NCI-H774 (cell line): ENCODE measurements at regions not wholly inside any gene's neighbourhood (a gene's known extent, or its start where the extent isn't known, plus 50 kb on each side); places are given as distances from the start of the nearest gene placed in this dataset.
"Not testable (repeated sequence)": the region's sequence is repeated elsewhere in the genome, so short reads cannot be mapped to it uniquely, and the experiment has no call there.

ENCODE experiments used
- DNase-seq: peaks from one replicate; lab custom pipeline; 2025; lab: John Stamatoyannopoulos, UW

DNA sequence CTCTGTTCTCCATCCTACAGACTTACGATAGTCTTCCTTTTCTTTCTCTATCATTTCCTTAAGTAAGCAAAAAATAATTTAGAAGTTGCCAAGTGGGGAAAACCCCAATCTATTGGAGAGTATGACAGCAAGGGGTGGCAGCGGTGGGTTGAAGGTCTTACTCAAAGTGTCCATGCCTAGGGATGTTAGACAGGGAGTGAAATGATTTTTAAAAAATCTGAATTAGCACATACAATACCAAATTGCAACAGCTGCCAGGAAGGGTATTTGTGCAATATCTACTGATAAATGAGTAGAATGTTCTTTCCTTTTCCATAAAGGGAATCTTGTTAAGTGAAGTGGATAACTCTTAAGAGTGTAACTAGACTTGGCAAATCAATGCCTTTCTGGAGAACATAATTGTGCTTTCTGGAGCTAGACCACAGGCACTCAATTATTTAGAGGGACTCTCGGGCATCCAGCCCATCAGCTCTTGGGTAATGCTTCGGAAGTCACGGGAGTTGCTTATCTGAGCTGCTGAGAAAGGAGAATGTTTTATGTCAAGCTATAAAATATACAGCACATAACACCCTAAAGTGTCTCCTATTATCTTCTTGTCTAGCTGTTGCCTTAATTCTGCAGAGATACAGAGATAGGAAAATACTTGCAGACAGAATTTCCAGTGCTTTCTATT, 151.5 kb downstream of the KCNJ2 start:
- no peak for DNase-seq

DNA sequence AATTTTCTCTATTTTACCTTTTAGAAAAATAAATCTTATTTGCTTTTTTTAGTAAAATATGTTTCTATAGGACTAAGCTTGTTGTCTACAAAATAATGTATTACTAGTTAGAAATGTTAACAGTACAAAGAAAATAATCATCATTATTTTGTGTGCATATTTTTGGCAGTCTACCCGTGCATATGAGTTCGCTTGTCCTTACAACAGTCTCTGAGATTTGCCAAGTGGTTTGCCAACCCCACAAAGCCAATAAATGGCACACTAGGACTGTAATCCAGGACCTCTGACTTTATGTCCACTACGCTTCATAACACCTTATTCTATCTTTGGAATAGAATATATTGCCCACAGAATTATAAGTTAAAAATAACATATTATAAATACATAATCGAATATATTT, 152.0 kb downstream of the KCNJ2 start:
- no peak for DNase-seq

DNA sequence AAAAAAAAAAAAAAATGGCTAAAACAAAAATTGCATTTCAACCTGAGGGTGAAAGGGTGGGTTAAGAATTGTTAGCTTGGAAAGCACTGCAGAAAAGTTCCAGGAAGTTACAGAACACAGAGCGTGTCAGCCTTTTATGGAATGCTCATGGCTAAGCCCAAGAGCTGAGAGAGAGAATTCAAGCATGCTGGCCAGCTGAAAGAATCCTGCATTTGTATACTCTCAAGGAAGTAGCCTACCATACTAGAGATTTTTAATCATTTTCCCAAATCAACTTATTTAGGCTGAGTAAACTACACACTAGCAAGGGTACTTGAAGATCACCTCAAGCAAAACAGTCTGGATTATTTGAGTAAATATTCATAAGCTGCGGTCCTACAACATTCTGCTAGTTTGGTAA, 153.9 kb downstream of the KCNJ2 start:
- DNase-seq = no peak

DNA sequence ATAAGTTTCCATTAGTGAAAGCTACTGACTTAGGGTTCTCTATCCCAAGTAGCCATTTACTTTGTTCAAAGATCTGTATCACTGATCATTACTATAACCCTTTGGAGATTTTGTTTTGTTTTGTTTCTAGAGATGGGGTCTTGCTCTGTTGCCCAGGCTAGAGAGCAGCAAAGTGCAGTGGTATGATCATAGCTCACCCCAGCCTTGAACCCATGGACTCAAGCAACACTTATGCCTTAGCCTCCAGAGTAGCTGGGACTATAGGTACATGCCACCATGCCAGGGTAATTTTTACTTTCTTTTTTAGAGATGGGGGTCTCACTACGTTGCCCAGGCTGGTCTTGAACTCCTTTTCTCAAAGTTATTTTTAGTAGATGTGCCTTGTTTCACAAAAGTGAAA, 154.7 kb downstream of the KCNJ2 start:
- no peak for DNase-seq

DNA sequence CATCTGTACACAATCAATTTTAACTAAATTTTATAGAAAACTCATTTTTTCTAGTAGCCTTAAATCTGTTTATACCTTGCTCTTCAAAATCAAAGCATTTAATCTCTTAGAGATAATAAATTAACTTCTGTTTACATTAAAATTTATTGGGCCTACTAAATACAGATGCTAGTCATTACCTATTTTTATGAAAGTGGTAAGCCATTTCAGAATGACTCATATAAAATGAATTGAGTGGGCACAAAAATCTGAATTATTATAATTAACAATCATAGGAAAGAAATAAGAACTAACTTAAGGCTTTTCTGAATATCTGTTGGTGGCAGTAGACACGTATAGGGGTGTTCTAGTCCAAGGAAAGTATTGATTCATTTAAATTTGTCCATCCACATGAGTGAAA, 157.9 kb downstream of the KCNJ2 start:
- DNase-seq = no peak

DNA sequence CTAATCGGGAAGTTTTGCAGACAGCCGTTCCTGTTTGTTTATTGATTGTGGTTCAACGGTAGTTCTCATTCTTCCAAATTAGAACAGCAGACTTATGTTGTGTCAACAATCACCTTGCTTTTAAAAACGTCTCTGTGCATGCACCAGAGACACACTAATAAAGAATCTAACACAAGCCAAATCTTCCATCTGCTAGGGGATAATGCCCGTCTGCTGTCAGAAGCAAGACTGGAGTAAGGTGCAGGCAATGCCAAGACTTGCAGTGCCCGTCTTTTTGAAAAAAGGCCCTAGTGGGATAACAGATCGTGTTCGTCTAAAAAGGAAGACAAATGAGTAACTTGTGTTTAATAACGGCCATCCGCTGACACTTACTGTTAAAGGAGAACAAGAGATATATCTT, 158.4 kb downstream of the KCNJ2 start:
- no peak for DNase-seq

DNA sequence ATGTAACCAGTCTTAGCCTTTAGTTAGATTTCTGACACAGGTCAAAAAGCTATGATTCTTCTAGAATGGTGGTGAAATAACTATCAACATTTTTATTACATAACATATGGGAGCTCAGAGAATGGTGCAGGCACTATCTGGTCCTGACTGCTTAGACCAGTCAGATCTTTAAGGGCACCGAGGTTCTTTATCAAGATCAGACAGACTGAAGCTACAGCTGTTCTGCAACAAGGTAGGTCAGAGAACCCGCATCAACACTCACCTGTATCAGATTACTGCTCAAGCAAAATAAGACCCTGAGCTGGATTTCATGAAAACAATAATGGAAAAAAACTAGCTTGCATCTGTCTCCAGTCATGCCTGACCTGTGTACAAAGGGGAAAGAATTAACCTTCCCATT, 160.4 kb downstream of the KCNJ2 start:
- DNase-seq = no peak

DNA sequence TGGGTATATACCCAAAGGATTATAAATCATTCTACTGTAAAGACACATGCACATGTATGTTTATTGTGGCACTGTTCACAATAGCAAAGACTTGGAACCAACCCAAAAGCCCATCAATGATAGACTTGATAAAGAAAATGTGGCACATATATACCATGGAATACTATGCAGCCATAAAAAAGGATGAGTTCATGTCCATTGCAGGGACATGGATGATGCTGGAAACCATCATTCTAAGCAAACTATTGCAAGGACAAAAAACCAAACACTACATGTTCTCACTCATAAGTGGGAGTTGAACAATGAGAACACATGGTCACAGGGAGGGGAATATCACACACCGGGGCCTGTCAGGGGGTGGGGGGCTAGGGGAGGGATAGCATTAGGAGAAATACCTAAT, 161.7 kb downstream of the KCNJ2 start:
- DNase-seq = not testable (repeated sequence)

DNA sequence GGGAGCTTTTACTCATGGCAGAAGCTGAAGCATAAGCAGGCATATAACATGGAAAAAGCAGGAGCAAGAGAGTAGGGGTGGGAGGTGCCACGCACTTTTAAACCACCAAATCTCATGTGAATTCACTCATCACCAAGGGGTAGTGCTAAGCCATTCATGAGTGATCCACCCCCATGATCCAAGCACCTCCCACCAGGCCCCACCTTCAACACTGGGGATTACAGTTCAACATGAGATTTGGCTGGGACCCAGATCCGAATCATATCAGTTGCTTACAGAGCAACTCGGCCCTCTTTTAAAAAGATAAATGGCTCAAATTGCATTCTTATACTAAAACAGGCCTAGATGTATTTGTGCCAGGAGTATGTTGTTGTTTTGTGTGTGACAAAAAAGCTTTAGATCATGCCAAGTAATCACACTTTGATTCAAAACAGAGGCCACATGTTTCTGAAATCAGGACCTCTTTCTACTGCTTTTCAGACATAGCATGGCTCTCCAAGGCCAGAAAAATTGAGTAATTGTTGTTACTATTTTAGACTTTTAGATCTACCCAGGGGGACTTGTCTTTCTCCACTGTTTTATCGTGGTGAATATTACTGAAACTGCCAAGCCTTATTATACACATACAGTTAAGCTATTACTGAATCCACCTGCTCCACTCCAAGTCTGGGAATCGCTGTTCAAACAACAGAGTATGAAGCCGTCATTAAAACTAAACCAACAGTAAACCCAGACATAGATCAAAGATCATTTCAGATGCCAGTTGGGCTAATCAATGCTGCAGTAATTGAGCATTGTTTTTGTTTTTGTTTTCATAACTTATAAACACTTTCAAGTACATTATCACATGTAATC, 163.3 kb downstream of the KCNJ2 start:
- peak; percentile 61 for DNase-seq

DNA sequence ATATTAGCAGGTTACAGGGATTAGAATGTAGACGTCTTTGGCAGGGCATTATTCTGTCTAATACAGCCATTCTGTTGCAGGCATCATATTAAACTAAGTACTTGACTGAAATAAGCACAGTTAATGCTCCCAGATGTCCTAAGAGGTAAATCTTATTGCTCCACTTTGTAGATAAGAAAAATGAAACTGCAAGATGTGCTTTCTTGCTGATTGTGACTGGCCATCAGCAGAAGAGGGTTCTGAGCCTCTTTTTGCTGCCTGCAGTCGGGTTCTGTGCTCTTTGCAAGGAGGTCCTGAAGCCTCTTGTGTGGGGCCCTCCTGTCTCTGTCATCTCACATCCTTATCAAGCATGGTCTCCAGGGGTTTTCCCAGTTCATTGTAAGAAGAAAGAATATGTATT, 167.1 kb downstream of the KCNJ2 start:
- no peak for DNase-seq

DNA sequence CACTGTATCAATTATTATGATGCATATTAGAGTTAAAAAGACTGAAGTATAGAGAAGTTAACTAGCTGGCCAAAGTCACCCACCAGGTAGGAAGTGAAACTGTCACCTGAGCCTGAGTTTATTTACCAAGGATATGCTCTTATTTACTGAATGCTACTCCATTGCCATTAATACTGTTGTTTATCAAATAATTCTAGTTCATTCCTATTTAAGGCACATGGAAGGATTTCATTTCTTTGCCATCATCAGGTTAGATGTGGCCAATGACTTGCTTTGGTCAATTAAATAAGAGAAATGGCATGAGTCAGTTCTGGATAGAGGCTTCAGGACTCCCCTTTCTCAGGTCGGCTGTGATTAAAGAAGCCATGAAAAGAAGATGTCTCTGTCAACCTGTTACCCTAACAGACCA, 169.6 kb downstream of the KCNJ2 start:
- DNase-seq = no peak

DNA sequence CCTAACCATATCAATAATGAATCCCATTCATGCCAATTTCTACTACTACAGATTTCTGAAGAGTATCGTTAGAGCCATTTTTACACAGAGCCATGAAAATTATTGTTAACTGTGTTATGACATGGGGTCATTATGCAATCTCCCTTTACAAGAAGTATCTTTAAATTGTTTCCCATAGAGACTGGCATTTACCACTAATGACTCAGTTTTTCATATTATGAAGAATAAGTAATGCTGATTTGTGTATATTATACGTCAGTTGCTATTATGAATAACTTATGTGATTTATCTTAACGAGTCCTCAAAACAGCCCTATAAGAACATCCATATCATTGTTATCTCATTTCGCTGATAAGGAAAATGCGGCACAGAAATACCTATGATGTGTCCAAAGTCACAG, 173.8 kb downstream of the KCNJ2 start:
- DNase-seq = no peak

DNA sequence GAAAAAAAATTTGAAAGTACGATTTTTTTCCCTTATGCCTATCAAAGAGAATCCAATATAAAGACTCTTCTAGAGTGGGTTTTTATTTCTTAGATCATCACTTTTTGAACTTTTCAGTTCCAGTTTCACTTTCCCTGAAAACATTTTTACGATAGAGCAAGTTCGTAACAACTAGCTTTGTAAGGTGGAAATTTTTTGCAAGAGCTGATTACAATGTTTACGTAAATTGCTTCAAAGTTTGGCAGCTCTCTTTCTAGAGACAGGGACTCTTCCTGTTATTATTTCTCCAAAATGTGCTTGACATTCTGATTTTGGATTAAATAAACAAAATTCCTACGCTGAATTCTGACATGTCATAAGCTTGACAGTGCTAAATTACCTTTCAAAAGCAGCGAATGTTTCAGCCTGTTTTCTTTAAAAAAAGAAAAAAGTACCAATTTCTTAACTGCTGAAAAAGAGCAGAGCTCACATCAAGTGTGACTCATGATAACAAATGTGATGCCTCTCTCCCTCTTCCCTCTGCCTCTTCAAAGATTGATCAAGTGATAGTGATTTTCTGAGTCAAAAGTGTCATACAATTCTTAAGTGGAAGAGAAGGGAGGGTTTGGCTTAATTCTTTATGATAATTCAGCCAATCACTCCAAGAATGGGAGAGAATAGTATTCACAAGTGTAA, 175.2 kb downstream of the KCNJ2 start:
- DNase-seq = no peak

DNA sequence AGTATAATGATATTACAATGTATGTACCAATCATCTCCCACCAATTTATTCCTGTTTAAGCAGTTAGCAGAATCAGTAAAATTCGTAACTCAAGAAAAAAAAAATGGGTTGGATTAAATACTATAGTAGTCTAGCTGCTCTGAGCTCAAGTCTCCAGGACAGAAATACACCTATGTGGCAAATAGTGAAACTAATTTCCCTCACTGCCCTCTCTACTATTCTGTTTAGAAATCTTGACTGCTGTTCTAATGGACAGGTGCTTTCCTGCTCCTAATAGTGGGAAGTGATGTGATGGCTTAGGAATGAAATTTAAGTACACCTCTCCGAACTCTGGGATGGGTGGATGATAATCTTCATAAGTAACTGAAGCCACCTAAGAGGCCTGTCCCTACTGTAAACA, 175.7 kb downstream of the KCNJ2 start:
- no peak for DNase-seq

DNA sequence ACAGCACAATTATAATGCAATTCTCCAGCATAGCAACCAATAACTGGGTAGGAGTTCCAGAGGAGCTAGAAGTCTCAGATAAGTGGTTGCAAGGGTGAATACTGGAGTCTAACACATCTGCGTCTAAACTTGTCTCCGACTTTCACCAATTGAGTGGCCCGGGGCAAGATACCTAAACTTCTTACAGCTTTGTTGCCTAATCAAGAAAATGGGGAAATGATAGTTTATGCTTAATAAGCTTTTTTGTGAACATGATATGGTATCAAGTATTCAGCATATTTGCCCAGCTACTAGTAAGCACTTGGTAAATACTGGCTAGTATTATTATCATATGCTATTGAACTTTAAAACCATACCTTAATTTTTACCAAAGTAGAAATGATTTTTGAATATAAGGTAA, 183.5 kb downstream of the KCNJ2 start:
- no peak for DNase-seq

DNA sequence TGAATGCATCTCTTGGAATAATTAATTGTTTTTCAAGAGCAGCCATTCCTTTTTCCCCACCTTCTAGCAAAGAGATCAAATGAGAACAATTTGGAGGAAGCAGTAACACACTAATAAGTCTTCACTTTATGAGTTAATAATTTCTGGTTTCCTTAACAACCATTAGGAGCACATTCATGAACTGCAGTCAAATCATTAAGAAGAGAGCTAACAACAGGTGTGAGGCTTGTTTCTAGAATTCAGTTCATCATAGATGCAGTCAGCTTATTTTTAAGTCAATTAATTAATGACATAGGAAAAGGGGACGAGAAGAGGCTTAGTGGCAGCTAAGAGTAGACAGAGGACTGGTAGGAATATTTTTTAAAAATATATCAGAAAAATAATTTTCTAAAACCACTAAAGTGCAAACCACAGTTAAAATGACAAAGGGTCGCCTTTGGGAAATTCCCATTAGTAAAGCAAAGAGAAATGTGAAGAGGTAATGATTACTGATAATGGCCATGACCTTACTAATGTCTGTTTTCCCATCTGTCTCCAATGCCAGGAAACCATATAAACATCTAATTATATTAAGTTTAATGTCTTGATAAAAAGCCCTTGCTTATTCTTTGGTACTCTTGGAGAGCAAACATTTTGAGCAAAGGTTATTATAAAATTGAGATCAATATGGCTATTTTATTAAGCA, 184.2 kb downstream of the KCNJ2 start:
- DNase-seq = peak; percentile 36

DNA sequence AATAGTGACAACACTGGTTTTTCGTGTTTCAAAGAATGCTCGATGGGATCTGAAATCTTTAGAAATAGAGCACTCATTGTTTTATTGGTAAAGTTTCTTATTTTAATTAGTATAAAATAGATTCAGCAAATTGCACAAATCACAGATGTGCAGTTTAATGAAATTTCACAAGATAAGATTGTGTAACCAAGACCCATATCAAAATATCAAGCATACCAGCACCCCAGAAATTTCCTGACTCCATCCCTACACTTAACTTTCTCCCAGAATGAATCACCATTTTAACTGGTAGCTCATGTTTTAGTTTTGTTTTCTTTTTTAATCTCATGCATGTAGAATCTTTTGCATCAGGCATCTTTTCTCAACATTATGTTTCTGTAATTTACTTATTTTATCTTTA, 185.9 kb downstream of the KCNJ2 start:
- DNase-seq = no peak

DNA sequence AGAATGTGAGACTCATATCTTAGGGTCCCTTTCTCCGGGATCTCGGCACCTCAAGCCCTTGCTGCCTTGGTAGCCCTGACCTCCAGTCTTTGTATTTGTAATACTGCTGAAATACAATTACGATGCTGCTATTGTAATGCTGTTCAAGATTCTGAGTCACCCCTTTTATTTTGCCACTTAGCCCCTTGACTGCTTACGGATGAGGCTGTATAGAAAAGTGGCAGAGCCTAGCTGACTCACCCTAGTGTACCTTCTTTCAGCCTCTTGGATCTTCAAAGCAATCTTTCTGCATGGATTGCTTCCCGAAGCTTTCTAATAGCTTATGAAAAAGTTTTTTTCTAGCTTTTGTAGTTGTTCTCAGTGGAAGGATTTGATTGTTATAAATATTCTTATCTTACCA, 187.9 kb downstream of the KCNJ2 start:
- no peak for DNase-seq

DNA sequence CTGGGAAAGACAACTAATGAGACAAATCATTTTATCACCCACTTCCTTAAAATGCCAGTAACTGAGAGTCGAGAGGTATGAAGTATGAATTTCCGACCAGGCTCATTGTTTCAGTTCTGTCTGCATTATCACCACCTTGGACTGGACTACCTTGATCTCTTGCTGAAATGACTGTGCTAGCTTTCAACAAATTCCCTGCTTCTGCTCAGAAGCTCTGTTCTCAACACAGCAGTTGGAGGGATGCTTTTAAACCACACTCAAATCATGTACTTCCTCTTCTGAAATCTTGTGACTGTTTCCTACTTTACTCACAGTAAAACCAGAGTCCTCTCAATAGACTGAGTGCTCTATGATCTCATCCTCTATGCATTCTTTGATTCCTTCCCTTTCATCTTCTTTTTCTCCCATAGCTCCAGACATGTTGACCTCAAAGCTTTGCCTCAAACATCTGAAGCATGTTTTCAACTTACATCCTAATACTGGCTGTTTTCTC, 195.8 kb downstream of the KCNJ2 start:
- DNase-seq = no peak

DNA sequence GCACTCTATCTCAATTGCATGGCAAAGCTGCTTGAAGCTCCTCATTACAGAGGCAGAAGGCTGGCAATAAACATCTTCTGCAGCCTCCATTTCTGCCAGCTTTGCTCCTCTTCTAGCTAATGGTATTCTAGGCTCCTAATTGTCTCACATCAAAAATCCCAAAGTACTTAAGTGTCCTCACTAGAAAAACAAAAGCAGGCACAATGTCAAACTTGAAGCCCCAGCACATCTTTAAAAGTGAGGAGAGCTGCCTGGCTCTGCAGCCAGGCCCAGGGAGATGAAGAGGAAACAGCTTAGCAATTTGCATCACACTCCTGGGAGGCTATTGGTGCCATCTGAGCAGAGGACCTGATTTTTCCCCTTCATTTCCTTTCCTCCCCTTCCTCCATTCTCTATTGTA, 197.1 kb downstream of the KCNJ2 start:
- DNase-seq = no peak

DNA sequence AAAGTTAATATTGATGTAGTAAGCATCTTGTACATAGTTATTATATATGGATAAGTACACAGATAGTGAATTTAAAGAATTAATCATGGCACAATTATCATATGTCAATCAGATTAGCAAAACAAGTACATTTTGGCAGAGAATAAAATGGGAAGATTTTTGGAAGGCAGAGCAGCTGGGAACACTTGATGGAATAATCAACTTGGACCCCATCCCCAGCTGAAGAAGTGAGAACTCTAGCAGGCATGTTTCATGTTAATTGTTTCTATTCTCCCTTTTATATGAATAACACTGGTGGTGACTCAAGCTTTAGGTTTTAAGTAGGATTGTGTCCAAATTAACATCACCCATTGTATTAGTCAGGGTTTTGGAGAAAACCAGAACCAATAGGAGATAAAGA, 198.7 kb downstream of the KCNJ2 start:
- no peak for DNase-seq

DNA sequence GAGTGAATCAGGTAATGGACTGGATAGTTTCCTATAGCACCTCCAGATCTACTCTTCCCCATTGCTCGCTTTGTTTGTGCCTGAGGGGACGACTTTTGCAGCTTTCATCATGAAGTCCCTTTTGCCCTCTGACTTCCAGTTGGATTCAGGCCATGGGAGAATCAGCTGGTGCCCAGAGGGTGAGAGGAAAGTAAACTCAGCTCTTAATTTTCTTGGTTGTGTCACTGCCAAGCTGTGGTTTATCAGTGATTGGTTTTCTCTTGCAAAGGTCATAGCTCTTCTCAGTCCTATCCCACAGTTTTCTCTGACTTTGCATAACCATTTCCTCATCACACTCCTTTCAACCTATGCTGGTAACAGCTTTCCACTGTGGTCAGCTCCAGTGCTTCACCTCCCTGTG, 200.1 kb downstream of the KCNJ2 start:
- no peak for DNase-seq
